GM10248 (cell line): ENCODE measurements at regions not wholly inside any gene's neighbourhood (a gene's known extent, or its start where the extent isn't known, plus 50 kb on each side); places are given as distances from the start of the nearest gene placed in this dataset.

Source experiments
- CTCF ChIA-PET: fragments of 300-600 bp; sonication (Branson Sonifier 250); formaldehyde crosslinking; extraction: SDS; loops from one replicate; lab custom pipeline; 2021; ENCODE audit warnings: antibody characterized with exemption; lab: Yijun Ruan, JAX
- POLR2A ChIA-PET: fragments of 350-650 bp; sonication (Branson Sonifier 250); formaldehyde crosslinking; extraction: SDS; loops from one replicate; lab custom pipeline; 2020; ENCODE audit warnings: antibody characterized with exemption; lab: Yijun Ruan, JAX
- DNase-seq: peaks from one replicate; pipeline ENCODE4 v3.0.0; 2012; ENCODE audit errors: extremely low spot score
- CTCF ChIP-seq: IDR thresholded peaks from 2 replicates; pipeline ENCODE4 v1.5.1; 2012; ENCODE audit warnings: mild to moderate bottlenecking, low read depth; ENCODE audit errors: extremely low read depth, missing control alignments, control extremely low read depth

GRCh38 chr6:54598787-54599313 is 247.7 kb upstream of the FAM83B start:
- CTCF ChIA-PET = interaction anchor here (0.7 to 1.6 kb wide), 3 partner anchors 12 to 119 kb away, joined by 3 to 4 read pairs (median 3); no protein-coding TSS in a partner anchor
- no peak for TF ChIP-seq CTCF
- no peak for DNase-seq
- POLR2A ChIA-PET = no interaction called here

DNA sequence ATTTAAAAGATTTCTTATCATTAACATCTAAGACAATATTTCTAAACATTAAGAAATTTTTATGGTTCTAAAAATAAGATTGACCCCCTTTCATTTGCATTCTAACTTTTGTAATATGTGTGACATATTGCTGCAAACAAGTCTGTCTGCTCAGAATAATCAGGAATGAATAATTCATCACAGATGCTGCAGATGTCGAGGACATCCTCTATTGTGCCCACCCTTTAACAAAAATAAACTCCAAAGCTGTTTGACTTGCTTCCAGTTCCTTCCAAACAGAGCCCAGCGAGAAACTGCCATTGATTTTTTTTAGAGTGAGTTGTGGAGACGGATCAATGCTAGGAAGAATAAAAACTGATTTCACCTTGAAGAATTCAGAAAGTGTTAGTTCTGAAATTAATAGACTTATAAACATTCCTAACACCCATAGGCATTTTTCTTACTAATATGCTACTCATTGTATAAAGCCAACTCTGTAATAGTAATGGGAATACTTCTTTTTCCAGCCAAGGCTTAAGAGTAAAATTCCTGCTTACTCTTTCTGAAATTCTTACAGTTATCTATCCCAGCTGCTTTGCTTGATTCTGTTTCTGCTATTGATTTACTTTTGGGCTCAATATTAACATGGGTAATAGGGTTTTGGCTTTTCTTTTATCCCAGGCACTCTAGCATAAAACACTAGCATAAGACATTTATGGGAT is 244.8 kb upstream of the FAM83B start:
- no peak for TF ChIP-seq CTCF
- no peak for DNase-seq
- CTCF ChIA-PET = no interaction called here
- POLR2A ChIA-PET = no interaction called here

GRCh38 chr6:54602591-54602990 is 244.0 kb upstream of the FAM83B start:
- CTCF ChIA-PET = no interaction called here
- no peak for TF ChIP-seq CTCF
- no peak for DNase-seq
- POLR2A ChIA-PET = no interaction called here

DNA sequence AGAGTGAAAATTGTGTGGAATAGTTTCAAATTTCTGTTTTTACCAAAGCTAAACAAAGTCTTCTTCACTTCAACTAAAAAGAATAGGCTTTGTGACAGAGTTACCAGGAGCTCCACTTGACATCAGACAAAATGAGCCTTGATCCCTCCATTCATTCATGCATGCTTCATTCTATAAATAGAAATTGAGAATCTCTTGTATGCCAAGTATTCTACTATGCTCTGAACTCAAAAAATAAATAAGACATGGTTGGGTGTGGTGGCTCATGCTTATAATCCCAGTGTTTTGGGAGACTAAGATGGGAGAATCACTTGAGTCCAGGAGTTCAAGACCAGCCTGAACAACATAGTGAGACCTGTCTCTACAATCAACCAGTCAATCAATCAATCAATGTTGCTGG is 236.6 kb upstream of the FAM83B start:
- CTCF ChIA-PET = interaction anchor here (1.2 kb wide), 1 partner anchor 12 kb away, joined by 3 read pairs; no protein-coding TSS in a partner anchor
- POLR2A ChIA-PET = no interaction called here
- DNase-seq = no peak
- no peak for TF ChIP-seq CTCF

- no peak for TF ChIP-seq CTCF
- ChIA-PET POLR2A (no interaction called here), CTCF (no interaction called here)
Measured at GRCh38 chr6:54613596-54613995, 233.0 kb upstream of the FAM83B start.

DNA sequence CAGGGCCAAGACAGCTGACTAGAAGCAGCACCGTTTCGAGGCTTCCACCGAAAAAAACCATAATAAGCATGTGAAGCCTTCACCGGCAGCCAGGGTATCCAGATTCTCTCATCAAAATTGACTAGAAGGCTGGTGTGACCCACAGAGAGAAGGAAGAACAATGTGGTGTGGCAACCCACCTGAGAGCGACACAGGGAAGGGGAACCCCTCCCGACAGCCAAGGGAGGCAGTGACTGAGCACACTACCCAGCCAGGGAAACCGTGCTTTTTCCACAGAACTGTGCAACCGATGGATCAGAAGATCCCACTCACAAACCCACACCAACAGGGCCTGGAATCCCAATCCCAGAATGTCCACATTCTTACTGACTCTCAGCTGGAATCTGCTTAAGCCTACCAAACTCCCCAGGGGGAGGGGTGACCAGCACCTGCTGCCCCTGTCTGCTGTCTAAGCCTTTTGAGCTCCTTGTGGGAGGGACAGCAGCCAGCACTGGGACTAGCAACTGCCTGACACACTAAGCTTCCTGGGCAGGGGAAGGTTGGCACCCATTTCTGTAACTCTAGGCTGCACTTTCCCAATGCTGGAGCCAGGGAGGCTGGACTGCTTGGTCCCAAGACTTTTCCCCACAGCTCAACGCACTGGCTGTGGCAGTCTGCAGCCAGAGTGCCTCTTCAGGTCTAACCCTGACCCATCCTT is 231.9 kb upstream of the FAM83B start:
- POLR2A ChIA-PET = no interaction called here
- CTCF ChIA-PET = no interaction called here

More at GRCh38 chr6:54613596-54613995, 233.0 kb upstream of the FAM83B start:
- no peak for DNase-seq

More for the DNA sequence above, 231.9 kb upstream of the FAM83B start:
- TF ChIP-seq CTCF = no peak
- DNase-seq = no peak
